GM12891 (cell line): ENCODE measurements at regions not wholly inside any gene's neighbourhood (a gene's known extent, or its start where the extent isn't known, plus 50 kb on each side); places are given as distances from the start of the nearest gene placed in this dataset.

Experiments
- PAX5 ChIP-seq: IDR thresholded peaks from 2 replicates; pipeline ENCODE4 v1.6.1; 2011; ENCODE audit warnings: low read length, moderate library complexity, mild to moderate bottlenecking; ENCODE audit not compliant: insufficient read depth, severe bottlenecking
- POLR2A ChIP-seq: IDR thresholded peaks from 2 replicates; pipeline ENCODE4 v1.6.1; 2011; ENCODE audit warnings: low read depth, low read length, control low read depth
- POLR2AphosphoS5 ChIP-seq: IDR thresholded peaks from 2 replicates; pipeline ENCODE4 v1.6.1; 2011; ENCODE audit warnings: low read depth, low read length, control low read depth

- TF ChIP-seq POLR2A (no peak), POLR2AphosphoS5 (no peak), PAX5 (no peak)
Measured at GRCh38 chr10:63829573-63830149, 308.5 kb downstream of the REEP3 start.
